ENCODE measurements at regions not wholly inside any gene's neighbourhood (a gene's known extent, or its start where the extent isn't known, plus 50 kb on each side); places are given as distances from the start of the nearest gene placed in this dataset.
"Not testable (repeated sequence)": the region's sequence is repeated elsewhere in the genome, so short reads cannot be mapped to it uniquely, and the experiment has no call there.

DNA sequence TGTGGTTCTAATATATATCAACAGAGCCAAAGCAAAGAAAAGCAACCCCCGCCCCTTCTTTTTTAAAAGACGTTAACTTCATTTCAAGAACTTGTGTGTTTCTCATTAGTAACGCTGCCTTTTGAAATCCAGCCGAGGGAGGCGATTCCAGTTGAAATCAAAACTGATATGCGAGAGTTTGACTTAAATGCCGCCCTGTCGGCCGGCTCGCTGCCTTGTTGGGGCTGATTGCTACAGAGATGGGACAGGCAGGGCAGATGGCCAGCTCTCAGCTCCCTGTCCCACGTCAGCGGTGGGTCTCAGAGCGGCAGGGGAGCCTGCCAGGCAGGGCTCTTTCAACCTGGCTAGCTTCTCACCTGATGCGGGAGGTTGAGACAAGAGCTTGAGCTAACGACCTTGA, 51.9 kb upstream of the ALX4 start:
- ATAC-seq: no peak

DNA sequence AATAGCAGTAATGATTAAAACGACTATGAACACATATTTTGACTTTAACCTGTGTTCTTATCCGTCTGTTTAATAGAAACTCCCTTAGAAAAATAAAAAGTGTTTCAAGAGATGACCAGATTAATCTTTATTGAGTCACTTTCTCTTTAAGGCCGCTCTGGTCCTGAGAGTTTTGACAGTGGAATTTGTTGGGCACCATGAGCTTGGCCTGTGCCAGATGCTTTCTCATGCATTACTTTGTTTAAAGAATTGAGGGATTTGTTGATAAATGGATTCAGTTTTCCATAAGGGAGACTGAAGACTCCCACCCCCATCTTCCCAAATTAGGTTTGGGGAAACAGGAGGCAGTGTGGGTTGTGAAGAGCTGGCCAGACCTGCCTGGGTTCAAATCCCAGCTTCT, 53.2 kb upstream of the ALX4 start:
- no peak for ATAC-seq

DNA sequence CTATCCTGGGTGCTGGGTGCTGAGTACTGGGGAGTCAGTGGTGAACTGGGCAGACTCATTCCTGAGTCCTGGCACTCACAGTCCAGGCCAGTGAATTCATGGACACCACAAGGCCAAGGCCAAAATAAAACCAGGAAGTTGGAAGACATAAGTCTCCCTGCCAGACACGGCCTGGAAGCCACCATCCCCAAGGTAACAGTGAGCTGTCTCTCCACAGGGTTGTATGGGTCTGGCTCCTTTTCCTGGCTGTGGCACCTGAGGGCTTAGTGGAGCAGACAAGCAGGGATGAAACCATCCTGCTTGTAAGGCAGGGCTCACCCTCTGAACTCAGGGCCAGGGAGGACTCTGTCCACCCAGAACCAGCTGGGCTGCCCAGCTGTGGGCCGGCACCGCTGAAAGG, 54.7 kb upstream of the ALX4 start:
- no peak for ATAC-seq

DNA sequence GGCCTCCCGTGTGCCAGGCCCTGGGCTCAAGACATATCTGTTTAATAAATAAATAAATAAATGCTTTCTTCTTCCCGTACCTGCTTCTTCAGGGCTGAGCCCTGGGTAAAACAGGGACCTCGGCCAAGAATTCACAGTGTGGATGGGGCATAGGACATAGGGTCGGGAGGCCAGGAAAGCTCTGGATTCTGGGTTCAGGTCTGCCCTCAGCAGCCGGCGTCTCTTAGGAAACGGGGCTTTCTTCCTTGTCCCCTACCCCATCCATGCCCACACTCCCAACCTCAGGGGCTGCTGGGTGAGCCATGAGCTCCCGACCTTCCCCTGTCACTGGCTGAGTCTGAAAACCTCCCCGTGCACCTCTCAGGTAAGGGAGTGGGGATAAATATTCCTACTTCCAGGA, 55.7 kb upstream of the ALX4 start:
- no peak for ATAC-seq

DNA sequence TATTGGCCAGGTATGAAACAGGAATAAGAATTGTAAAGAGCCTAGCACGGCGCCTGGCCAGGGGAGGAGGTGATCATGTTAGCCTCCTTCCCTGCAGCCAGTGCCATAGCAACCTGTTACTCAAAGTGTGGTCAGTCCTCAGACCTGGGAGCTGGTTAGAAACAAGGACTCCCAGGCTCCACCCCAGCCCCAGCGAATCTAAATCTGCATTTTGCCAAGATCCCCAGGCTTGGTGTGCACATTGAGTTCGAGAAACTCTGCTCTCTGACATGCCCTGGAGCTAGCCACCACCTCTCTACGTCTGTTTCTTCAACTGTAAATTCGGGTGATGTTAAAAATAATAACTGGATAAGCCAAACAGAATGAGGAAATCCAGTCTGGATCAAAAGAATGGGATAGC, 56.1 kb upstream of the ALX4 start:
- no peak for ATAC-seq

DNA sequence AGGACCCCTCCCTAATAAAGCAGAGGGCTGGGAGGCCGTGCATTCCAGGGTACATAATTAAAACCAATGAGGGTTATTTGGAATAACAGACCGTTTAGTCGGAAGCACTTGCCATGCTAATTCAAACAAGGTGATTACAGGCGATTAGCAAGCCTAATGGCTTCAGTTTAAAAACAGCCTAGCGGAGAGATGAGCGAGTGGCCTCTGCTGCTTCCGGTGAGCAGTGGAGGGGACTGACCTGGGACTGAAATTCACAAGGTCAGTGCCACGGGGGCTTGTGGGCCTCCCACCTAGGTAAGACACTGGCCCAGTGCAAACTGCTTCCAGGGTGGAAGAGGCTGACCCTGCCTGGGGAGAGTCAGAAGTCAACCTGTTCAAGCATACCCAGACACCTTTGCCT, 56.8 kb upstream of the ALX4 start:
- no peak for ATAC-seq

DNA sequence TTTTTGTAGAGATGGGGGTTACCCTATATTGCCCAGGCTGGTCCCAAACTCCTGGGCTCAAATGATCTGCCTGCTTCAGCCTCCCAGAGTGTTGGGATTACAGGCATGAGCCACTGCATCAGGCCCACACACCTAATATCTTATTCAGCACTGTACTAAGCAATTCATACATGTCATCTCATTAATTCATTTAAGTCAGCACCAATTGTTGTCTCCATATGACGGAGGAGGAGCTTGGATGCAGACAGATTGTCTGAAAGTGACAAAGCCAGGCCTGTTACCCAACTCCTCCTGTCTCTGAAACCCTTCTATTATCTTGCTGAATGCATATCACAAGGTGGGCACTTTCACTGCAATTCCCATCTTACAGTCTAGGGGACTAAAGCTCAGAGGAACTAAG, 57.5 kb upstream of the ALX4 start:
- ATAC-seq: no peak

DNA sequence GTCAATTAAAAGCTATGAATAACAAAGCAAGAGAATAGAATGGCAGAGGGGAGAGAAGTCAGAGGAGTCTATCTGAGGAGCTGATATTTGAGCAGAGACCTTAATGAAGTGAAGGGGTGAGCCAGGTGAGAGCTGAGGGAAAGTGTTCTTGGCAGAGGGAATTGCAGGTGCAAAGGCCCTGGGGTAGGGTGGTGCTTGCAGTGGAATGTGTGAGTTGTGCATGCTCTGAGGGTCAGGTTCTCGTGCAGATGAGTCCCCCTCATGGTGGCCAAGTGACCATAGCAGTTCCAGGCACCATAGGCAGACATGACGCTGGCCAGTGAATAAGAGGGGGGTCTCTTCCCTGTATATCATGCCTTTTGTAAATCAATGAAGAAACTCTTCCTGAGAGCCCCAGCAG, 58.9 kb upstream of the ALX4 start:
- no peak for ATAC-seq

DNA sequence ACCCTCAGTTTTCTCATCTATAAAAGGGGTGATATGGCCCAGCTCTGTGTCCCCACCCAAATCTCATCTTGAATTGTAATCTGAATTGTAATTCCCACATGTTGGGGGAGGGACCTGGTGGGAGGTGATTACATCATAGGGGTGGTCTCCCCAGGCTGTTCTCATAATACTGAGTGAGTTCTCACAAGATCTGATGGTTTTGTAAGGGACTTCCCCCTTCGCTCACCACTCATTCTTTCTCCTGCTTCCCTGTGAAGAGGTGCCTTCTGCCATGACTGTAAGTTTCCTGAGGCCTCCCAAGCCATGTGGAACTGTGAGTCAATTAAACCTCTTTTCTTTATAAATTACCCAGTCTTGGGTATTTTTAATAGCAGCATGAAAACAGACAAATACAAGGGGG, 61.1 kb upstream of the ALX4 start:
- not testable (repeated sequence) for ATAC-seq

DNA sequence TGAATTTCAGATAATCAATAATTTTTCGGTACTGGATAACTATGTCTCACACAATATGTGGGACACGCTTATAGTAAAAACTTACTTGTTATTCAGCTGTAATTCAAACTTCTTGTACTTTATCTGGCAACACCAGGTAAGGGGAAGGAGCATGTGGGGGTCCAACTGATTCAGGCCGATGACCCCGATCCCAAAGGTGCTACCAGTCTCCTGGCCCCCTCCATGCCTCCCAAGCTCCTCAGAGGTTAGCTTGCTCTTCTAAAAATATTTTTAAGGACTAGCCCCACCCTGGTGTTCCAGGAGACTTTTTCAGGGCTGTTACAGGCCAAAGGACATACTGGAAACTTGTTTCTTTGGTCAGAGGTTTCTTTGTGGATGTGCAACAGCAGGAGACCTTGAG, 61.8 kb upstream of the ALX4 start:
- no peak for ATAC-seq

DNA sequence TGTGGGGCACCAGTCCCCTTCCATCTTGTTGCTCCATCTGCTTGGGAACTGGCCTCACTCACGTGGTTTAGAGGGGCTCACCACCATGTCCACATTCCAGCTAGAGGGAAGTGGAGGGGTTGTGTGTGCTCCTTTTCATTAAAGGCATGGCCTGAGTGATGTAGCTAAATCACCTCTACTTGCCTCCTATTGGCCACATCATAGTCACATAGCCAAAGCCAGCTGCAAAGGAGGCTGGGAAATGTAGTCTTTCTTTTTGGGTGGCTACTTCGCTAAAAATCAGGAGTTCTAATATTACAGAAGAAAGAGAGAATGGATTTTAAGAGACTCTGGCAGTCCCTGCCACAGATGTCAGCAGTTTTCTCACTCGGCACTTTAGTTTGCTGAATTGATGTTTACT, 63.0 kb upstream of the ALX4 start:
- no peak for ATAC-seq

DNA sequence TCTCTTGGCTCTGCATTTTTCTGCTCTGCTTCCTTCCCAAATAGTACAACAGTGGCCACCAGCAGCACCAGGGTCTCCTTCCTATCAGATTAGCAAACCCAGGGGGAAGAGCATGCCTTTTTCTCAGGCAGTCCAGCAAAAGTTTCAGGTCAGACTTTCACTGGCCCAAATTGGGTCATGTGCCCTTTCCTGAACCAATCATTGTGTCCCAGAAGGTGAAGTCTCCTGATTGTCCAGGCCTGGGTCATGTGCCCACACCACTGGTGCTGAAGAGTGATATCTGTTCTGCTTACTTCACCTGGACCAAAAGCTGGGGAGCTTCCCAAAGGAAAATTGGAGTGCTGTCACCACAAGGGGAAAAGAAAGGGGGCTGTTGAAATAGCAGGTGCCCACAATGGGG, 64.1 kb upstream of the ALX4 start:
- no peak for ATAC-seq

DNA sequence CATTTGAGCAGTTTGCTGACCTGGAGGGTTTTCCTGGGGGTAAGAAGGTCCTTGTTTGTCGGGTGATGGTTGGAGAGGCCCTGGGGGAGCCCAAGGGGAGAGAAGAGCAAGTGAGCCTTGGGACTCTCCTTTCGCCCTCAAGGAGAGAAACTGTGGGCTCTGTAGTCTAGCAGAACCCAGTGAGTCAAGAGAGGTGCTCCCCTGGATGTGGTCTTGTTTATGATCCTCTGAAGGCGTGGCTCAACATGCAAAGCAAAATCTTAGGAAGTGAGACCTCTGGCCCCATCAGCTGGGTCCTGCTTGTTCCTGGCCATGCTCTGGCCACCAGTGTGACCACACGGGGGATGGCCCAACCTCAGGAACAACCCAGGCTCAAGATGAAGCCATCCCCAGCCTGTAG, 66.5 kb upstream of the ALX4 start:
- ATAC-seq: no peak

DNA sequence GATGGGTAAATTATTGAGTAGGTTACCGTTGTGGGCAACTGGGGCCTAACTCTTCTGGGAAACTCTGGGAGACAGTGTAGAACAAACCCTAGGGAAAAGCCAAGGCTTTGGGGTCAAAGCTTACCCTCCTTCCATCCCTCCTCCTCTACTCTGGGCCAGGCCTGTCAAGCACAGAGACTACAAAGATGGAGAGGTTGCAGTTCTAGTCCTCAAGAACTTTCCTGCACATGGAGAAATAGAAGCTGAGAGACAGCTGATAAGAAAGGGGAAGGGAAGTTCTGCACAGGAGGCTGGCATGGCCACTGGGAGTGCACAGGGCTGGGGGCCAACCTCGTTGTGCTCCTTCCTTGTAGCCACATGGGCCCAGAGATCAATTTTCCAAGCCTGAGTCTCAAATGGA, 67.2 kb upstream of the ALX4 start:
- ATAC-seq: no peak

DNA sequence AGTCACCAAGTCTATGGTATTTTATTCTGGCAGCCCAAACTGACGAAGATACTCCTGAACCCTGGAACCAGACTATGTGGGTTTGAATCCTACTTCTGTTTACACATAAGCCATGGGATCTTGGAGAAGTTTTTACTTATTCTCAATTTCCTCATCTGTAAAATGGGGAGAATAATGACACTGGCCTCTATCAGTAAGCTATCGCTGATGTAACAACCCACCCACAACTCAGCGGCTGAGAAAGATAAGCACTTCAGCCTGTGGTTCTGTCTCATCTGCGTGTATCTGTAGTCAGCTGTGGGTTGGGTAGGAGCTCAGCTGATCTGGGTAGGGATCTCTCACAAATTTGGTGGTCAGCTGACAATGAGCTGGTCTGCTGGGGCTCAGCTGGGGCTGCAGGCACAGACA, 68.0 kb upstream of the ALX4 start:
- no peak for ATAC-seq

DNA sequence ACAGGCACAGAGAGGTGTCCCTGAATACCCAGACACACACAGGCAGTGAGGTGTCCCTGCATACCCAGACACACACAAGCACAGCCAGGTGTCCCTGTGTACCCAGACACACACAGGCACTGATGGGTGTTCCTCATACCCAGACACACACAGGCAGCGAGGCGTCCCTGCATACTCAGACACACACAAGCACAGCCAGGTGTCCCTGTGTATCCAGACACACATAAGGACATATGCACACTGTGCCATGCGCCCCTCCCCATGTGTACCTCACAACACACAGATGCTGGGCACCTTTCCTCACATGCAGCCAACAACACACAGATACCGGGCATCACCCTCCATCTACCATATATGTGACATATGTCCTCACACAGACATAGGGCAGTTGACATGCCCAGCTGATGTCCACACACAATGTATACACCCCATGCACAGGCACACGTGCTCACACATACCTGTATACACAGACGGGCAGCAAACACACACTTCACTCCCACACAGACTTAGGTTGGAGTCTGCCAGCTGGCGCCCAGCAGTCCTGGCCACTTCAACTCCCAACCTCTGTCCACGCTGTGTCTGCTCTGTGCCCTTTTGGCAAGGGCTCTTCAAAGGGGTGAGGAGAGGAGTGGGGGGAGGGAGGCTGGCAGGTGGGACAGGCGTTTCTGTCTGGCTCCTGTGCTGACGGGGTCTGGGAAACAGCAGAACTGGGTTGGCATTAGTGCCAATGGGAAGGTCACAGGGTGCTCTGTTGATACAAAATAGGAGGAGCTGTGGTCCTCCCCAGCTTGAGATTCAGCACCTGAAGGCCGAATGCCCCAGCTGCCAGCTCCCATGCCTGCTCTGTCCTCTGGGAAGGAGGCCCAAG, 69.4 kb upstream of the ALX4 start:
- no peak for ATAC-seq

DNA sequence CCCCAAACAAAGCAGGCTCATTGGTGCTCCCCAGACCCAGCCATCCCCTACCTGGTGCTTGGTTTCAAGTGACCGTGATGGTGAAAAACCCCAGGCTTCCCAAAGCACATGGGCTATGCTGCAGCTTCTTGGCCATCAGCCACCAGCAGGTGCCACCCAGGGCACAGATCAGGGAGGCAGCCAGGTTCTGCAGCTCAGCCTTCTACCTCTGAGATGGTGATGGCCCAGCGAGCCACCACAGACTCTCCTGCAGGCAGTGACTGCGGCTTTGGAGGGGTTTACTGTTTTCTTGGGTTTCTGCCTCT, 70.0 kb upstream of the ALX4 start:
- no peak for ATAC-seq

DNA sequence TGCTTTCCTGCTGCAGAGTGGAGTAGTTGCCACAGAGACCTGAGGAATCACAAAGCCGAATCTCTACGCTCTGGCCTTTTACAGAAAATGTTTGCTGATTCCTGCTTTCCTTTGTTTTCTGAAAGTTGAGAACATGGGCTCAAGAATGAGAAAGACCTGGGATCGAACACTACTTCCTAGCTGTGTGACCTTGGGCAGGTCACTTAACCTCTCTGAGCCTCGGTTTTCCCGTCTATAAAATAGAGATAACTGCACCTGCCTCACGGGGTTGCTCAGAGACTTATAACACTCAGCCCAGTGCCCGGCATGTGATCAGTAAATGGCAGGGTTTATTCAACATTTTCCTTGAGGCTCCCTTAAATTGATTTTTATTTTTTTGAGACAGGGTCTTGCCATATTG, 70.9 kb upstream of the ALX4 start:
- ATAC-seq: no peak

DNA sequence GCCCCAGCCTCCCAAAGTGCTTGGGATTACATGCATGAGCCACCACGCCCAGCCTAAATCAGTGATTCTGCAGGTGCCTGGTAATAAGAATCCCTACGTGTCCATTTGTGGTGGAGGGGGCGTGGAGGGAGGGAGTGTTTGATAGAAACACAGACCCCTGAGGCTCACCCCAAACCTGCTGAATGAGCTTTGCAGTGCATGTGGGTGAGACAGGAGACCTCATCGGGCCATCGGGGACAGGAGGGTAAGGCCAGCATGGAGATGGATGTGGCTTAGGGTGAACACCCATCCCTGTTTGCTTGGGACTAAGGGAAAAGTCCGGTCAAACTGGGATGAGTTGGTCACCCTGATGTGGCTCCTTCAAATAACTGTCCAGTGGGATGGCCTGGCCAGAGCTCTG, 71.3 kb upstream of the ALX4 start:
- ATAC-seq: no peak

DNA sequence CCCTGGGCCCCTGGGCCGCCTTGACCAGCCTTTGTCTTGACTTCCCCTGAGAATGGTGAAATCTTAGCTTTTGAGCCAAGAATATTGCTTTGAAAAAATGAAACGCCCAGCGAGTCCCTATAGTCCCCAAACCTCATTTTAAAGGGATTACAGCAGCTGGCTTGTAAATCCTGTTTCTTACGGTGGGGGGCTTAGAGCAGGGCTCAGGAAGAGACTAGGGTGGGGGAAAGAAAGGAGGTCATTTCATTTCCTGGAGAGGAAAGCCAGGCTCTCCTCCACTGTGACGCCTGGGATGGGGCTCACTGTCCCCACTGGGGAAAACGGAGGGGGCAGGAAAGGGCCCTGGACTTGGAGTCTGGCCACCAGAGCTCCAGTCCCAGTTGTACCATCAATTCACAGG, 72.2 kb upstream of the ALX4 start:
- ATAC-seq: no peak

DNA sequence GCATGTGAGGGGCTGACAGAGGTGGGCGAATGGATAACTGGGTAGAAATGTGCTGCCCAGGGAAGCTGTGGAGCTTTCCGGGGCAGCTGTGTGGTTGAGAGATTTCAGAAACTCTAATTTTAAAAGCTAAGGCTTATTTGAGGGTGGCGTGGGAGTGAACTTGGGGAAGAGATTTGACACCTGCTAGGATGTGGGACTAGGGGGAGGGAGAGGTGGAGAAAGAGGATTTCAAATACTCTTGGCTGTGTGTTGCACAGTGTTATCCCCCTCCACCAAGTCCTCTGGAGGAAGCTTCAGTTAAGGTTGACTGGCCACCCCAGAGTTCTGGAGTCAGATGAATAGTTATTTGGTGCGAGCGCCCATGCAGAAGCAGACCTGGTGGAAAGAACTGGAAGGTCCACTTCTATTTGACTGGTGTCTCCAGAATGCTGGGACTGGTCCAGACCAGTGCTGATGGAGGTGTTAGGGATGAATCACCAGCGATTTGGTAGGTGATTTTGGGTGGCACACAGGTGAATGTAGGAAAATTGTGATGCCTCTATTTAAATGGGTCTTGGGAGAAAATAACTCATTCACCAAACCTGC, 72.8 kb upstream of the ALX4 start:
- ATAC-seq: no peak

DNA sequence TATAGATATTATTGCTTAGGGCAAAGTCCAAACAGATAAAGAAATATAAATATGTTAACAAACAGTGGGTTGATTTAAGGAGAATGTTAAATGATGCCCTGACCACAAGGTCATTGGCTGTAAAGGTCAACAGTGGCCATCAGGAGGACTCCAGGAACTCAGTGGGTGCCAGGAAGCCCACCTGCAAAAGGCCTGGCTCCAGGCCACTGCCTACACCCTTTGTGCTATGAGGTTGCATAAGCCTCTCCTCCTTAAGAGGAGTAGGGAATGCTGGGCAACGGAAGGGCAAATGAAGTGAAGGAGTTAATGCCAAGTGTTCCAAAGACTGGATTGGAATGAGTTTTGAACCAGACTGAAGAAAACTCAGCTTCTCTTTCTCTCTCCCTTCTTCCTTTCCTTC, 73.3 kb upstream of the ALX4 start:
- no peak for ATAC-seq

DNA sequence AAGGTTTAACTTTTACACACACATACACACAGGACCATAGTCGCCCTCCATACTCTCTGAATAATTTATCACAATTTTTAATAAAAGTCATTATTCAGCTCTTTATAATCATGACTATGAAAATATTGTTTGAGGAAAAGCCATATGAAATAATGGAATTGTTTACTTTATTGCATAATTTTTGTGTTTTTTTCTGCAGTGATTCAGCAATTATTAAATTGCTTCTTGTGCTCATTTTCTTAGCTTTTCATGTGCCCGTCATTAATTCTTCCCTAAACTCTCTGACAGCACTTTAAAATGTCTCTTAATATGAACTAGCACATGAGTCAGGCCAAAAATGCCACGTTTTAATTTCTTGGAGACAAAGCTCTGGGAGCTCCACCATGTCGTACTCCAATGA, 77.5 kb upstream of the ALX4 start:
- no peak for ATAC-seq

DNA sequence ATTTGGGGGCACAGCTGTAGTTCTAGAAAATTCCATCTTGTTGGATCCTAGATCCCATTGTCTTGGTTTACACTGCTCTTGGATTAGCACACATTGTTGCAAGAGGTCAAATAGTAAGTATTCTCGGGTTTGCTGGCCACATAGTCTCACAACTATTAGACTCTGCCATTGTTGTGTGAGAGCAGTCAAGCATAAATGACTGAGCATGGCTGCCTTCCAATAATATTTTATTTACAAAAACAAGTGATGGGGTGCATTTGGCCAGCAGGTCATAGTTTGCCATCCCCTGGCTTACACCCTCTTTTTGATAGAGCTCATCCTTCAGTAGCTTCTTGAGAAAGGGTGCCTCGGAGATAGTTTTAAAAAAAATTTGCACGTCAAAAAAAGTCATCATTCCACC, 77.9 kb upstream of the ALX4 start:
- no peak for ATAC-seq
